Mammary epithelial cell (primary cell): ENCODE measurements at regions not wholly inside any gene's neighbourhood (a gene's known extent, or its start where the extent isn't known, plus 50 kb on each side); places are given as distances from the start of the nearest gene placed in this dataset.

Experiments
- CTCF ChIP-seq, 2 donors: IDR thresholded peaks in 1 of 2; conservative IDR thresholded peaks in 1 of 2; 2 replicates each; pipeline ENCODE4 v1.5.1; 2011 to 2012; ENCODE audit warnings: inconsistent platforms in 2 of 2, low read length in 2 of 2, mild to moderate bottlenecking in 2 of 2, control low read depth in 1 of 2, low read depth in 1 of 2; ENCODE audit not compliant: insufficient read depth in 1 of 2; ENCODE audit errors: extremely low read depth in 1 of 2
- EZH2 ChIP-seq: IDR thresholded peaks from 2 replicates; pipeline ENCODE4 v1.6.1; 2012; ENCODE audit warnings: low read length, inconsistent platforms, borderline replicate concordance

GRCh38 chr10:33862536-33863105 lies 528.2 kb upstream of the NRP1 start:
- no peak for TF ChIP-seq CTCF (conservative IDR thresholded peaks at IDR 0.05 in 1 of 2, IDR thresholded peaks at IDR 0.05 in 1 of 2; ENCODE audit: extremely low read depth in 1 of 2, insufficient read depth in 1 of 2, low read depth in 1 of 2, low read length in 2 of 2)
- no peak for TF ChIP-seq EZH2
